DMS 273 (cell line): ENCODE measurements at regions not wholly inside any gene's neighbourhood (a gene's known extent, or its start where the extent isn't known, plus 50 kb on each side); places are given as distances from the start of the nearest gene placed in this dataset.
"Not testable (repeated sequence)": the region's sequence is repeated elsewhere in the genome, so short reads cannot be mapped to it uniquely, and the experiment has no call there.

Experiments used
- DNase-seq: peaks from one replicate; lab custom pipeline; 2025; ENCODE audit not compliant: unreplicated experiment; lab: John Stamatoyannopoulos, UW

- DNase-seq: no peak
These were observed 88.9 kb upstream of the COL1A2 start for GRCh38 chr7:94305836-94306235.

- no peak for DNase-seq
These were observed 87.2 kb upstream of the COL1A2 start for GRCh38 chr7:94307399-94308048.

- no peak for DNase-seq
These were observed 83.2 kb upstream of the COL1A2 start for GRCh38 chr7:94311515-94311914.

- peak; percentile 28 for DNase-seq
These were observed 80.8 kb upstream of the COL1A2 start for GRCh38 chr7:94313926-94314325.

GRCh38 chr7:94314413-94315410 lies 80.0 kb upstream of the COL1A2 start:
- no peak for DNase-seq

- not testable (repeated sequence) for DNase-seq
These were observed 73.6 kb upstream of the COL1A2 start for GRCh38 chr7:94321138-94321537.

- no peak for DNase-seq
These were observed 70.9 kb upstream of the COL1A2 start for GRCh38 chr7:94323844-94324243.

- peak; percentile 17 for DNase-seq
These were observed 70.1 kb upstream of the COL1A2 start for GRCh38 chr7:94324380-94325121.

- DNase-seq: no peak
These were observed 69.6 kb upstream of the COL1A2 start for GRCh38 chr7:94325122-94325475.

- no peak for DNase-seq
These were observed 64.2 kb upstream of the COL1A2 start for GRCh38 chr7:94330269-94331020.

GRCh38 chr7:94332571-94332970 lies 62.1 kb upstream of the COL1A2 start:
- no peak for DNase-seq

- no peak for DNase-seq
These were observed 60.9 kb upstream of the COL1A2 start for GRCh38 chr7:94333810-94334209.

- peak; percentile 17 for DNase-seq
These were observed 59.1 kb upstream of the COL1A2 start for GRCh38 chr7:94335586-94335985.

- no peak for DNase-seq
These were observed 58.7 kb upstream of the COL1A2 start for GRCh38 chr7:94336009-94336408.

- no peak for DNase-seq
These were observed 55.7 kb upstream of the COL1A2 start for GRCh38 chr7:94338921-94339371.

- DNase-seq: no peak
These were observed 49.9 kb upstream of the COL1A2 start for GRCh38 chr7:94344826-94345225.
